Smooth muscle cell (in vitro differentiated cells): ENCODE measurements at regions not wholly inside any gene's neighbourhood (a gene's known extent, or its start where the extent isn't known, plus 50 kb on each side); places are given as distances from the start of the nearest gene placed in this dataset.

Experiments used
- DNase-seq: peaks from one replicate; lab custom pipeline; 2025; ENCODE audit not compliant: unreplicated experiment; lab: John Stamatoyannopoulos, UW
- H2AFZ ChIP-seq: fragments of 200-600 bp; sonication (generic); 2 replicates; pipeline ENCODE4 v1.6.0; 2016; ENCODE audit warnings: antibody characterized with exemption, low read depth, mild to moderate bottlenecking
- H3F3A ChIP-seq: fragments of 200-600 bp; sonication (generic); 2 replicates; pipeline ENCODE4 v1.6.0; 2017; ENCODE audit warnings: antibody characterized with exemption, low read depth
- H3K27ac ChIP-seq: fragments of 200-600 bp; sonication (generic); 2 replicates; pipeline ENCODE4 v1.5.1; 2016; ENCODE audit warnings: low read depth, mild to moderate bottlenecking
- H3K27me3 ChIP-seq: fragments of 200-600 bp; sonication (generic); 2 replicates; pipeline ENCODE4 v1.6.1; 2016; ENCODE audit warnings: low read depth, mild to moderate bottlenecking
- H3K36me3 ChIP-seq: fragments of 200-600 bp; sonication (generic); 2 replicates; pipeline ENCODE4 v1.5.1; 2016; ENCODE audit warnings: low read depth
- H3K4me1 ChIP-seq: fragments of 200-600 bp; sonication (generic); 2 replicates; pipeline ENCODE4 v1.5.1; 2016; ENCODE audit warnings: low read depth
- H3K4me2 ChIP-seq: fragments of 200-600 bp; sonication (generic); 2 replicates; pipeline ENCODE4 v1.6.0; 2016; ENCODE audit warnings: mild to moderate bottlenecking
- H3K4me3 ChIP-seq: fragments of 200-600 bp; sonication (generic); 2 replicates; pipeline ENCODE4 v1.5.1; 2016; ENCODE audit warnings: mild to moderate bottlenecking
- H3K79me2 ChIP-seq: fragments of 200-600 bp; sonication (generic); 2 replicates; pipeline ENCODE4 v1.6.0; 2016; ENCODE audit warnings: low read depth, mild to moderate bottlenecking
- H3K9ac ChIP-seq: fragments of 200-600 bp; sonication (generic); 2 replicates; pipeline ENCODE4 v1.6.0; 2016; ENCODE audit warnings: low read depth
- H3K9me3 ChIP-seq: fragments of 200-600 bp; sonication (generic); replicated peaks from 2 replicates; pipeline ENCODE4 v1.5.1; 2016; ENCODE audit warnings: low read depth
- H4K20me1 ChIP-seq: fragments of 200-600 bp; sonication (generic); 2 replicates; pipeline ENCODE4 v1.6.0; 2016; ENCODE audit warnings: low read depth
- WGBS: methylation state at CpG from one replicate; pipeline ENCODE4 v1.1.7; 2016; ENCODE audit warnings: low lambda C conversion rate; 5-methylcytosine and 5-hydroxymethylcytosine counted together
- TF ChIP-seq, protein P1 (sequence below): fragments of 200-600 bp; sonication (generic); IDR thresholded peaks from 2 replicates; pipeline ENCODE4 v1.5.1; 2017; ENCODE audit warnings: borderline replicate concordance, mild to moderate bottlenecking, antibody characterized with exemption; ENCODE audit not compliant: insufficient read depth, poor library complexity, severe bottlenecking

DNA sequence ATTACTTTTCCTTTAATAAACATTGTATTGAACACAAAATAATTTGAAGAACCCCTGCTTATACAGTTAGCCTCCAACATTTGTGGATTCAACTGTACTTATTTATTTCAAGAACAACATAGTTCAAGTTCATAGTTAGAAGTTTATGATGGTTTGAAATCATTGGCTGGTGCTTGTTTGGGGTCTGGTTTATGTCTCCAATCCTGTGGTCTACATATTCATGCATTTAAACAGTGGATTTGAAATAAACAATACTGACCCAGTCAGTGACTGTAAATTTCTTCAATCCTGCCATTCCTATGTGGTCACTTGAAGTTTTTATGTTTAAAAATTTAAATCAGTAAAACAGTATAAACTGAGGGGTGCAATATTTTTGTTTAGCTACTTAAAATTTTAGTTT lies 145.1 kb upstream of the TRPC7 start:
- no peaks in the 10 kb centered on the region for H3K9me3 ChIP-seq
- H3K4me3 ChIP-seq, result no peak overlapping the region
- no peak overlapping the region for H2AFZ ChIP-seq
- no peaks in the 10 kb centered on the region for H3K4me1 ChIP-seq
- no peaks in the 10 kb centered on the region for H3F3A ChIP-seq
- no peaks in the 10 kb centered on the region for H3K79me2 ChIP-seq
- no peak overlapping the region for H3K9ac ChIP-seq
- peak overlapping the region; percentile 0 for H3K27ac ChIP-seq
- H3K4me2 ChIP-seq, result peak overlapping the region; percentile 24
- no peaks in the 10 kb centered on the region for H3K36me3 ChIP-seq
- H4K20me1 ChIP-seq, result no peaks in the 10 kb centered on the region
- TF ChIP-seq, protein P1, sequence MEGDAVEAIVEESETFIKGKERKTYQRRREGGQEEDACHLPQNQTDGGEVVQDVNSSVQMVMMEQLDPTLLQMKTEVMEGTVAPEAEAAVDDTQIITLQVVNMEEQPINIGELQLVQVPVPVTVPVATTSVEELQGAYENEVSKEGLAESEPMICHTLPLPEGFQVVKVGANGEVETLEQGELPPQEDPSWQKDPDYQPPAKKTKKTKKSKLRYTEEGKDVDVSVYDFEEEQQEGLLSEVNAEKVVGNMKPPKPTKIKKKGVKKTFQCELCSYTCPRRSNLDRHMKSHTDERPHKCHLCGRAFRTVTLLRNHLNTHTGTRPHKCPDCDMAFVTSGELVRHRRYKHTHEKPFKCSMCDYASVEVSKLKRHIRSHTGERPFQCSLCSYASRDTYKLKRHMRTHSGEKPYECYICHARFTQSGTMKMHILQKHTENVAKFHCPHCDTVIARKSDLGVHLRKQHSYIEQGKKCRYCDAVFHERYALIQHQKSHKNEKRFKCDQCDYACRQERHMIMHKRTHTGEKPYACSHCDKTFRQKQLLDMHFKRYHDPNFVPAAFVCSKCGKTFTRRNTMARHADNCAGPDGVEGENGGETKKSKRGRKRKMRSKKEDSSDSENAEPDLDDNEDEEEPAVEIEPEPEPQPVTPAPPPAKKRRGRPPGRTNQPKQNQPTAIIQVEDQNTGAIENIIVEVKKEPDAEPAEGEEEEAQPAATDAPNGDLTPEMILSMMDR, result no peak
- no peak for DNase-seq
- no peaks in the 10 kb centered on the region for H3K27me3 ChIP-seq

DNA sequence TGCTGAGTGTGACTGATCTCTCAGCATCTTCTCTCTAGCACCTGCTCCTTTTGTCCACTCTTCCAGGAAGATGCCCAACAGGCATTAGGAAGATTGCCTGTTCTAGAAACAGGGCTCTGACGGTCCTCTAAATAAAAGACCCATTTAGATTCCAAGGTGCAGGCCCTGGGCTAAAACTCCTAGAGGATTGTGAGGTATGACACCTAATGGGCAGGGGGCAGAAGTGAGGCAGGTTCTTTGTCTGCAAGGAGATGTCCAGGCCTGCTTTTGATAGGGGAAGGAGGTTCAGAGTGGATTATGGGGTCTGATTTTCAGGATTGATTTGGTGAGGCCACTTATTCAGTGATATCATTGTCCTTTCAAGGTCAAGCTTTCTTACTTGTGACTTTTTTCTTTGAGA lies 140.8 kb upstream of the TRPC7 start:
- TF ChIP-seq, protein P1, result no peak
- no peak overlapping the region for H3K4me3 ChIP-seq
- H3F3A ChIP-seq, result no peaks in the 10 kb centered on the region
- no peaks in the 10 kb centered on the region for H3K9me3 ChIP-seq
- H3K4me1 ChIP-seq, result no peaks in the 10 kb centered on the region
- no peak overlapping the region for H3K4me2 ChIP-seq
- H3K36me3 ChIP-seq, result no peaks in the 10 kb centered on the region
- 71% methylated on average over 1 of the region's 1 CpG for WGBS
- no peaks in the 10 kb centered on the region for H3K79me2 ChIP-seq
- H3K9ac ChIP-seq, result no peak overlapping the region
- no peaks in the 10 kb centered on the region for H4K20me1 ChIP-seq
- no peaks in the 10 kb centered on the region for H3K27me3 ChIP-seq
- H2AFZ ChIP-seq, result no peak overlapping the region
- no peak overlapping the region for H3K27ac ChIP-seq
- no peak for DNase-seq

DNA sequence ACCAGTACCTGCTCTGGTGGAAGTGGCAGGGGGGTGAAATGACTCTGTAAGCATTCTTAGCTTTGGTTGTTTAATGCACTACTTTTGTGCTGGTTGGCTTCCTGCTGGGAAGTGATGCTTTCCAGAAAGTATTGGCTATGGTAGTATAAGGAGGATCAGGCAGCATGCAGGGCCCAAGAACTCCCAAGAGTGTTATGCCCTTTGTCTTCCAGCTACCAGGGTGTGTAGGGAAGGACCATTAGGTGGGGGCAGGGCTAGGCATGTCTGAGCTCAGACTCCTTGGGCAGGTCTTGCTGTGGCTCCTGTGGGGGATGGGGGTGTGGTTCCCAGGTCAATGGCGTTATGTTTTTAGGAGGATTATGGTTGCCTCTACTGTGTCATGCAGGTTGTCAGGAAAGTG lies 135.8 kb upstream of the TRPC7 start:
- no peaks in the 10 kb centered on the region for H3K27me3 ChIP-seq
- no peak overlapping the region for H3K4me3 ChIP-seq
- H3K4me1 ChIP-seq, result no peaks in the 10 kb centered on the region
- no peak overlapping the region for H2AFZ ChIP-seq
- H3K9ac ChIP-seq, result no peak overlapping the region
- H3K36me3 ChIP-seq, result no peaks in the 10 kb centered on the region
- no peaks in the 10 kb centered on the region for H4K20me1 ChIP-seq
- no peak for DNase-seq
- no peak overlapping the region for H3K27ac ChIP-seq
- H3K4me2 ChIP-seq, result no peak overlapping the region
- TF ChIP-seq, protein P1, result no peak
- no peaks in the 10 kb centered on the region for H3K79me2 ChIP-seq
- H3F3A ChIP-seq, result no peaks in the 10 kb centered on the region
- 55% methylated on average over 1 of the region's 1 CpG for WGBS
- no peaks in the 10 kb centered on the region for H3K9me3 ChIP-seq

DNA sequence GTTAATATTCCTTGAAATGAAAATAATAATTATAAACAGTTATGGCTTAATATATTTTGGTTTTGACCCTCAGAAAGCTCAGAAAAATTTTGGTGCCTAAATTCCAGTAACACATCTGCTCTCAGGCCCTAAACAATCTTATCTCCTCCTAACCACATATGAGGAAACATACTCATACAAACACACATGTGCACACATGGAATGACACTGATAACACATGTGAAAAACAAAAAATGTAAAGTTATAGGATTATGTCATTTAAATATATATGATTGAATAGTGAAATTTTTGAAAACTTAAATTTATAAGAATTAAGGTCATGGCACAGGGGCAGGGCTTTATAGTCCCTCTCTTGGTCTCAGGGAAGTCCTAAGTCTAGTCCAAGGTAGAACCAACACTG lies 127.2 kb upstream of the TRPC7 start:
- Histone ChIP-seq H3K79me2 (no peaks in the 10 kb centered on the region), H4K20me1 (no peaks in the 10 kb centered on the region), H3K9me3 (no peaks in the 10 kb centered on the region), H3K36me3 (no peaks in the 10 kb centered on the region), H3K4me1 (no peaks in the 10 kb centered on the region), H3K4me2 (no peak overlapping the region), H3K27me3 (no peaks in the 10 kb centered on the region), H3K9ac (no peak overlapping the region), H3F3A (no peaks in the 10 kb centered on the region), H2AFZ (peak overlapping the region; percentile 7), H3K27ac (no peak overlapping the region), H3K4me3 (no peak overlapping the region)
- no peak for DNase-seq
- TF ChIP-seq, protein P1, result no peak
